Mucosa of descending colon (tissue), 3 donors: ENCODE measurements at regions not wholly inside any gene's neighbourhood (a gene's known extent, or its start where the extent isn't known, plus 50 kb on each side); places are given as distances from the start of the nearest gene placed in this dataset.

Experiments
- ATAC-seq: fragments of 200-7000 bp; cut with Tn5 transposase; one replicate; pipeline ENCODE4 v1.9.1; 2020; ENCODE audit warnings: mild to moderate bottlenecking, moderate library complexity
- DNase-seq, 3 donors: peaks; one replicate each; pipeline ENCODE4 v3.0.0-alpha.2; 2020
- H3K36me3 ChIP-seq: fragments of 200-600 bp; one replicate; pipeline ENCODE4 v1.8.0; 2021; ENCODE audit warnings: low read depth, mild to moderate bottlenecking
- H3K4me1 ChIP-seq: fragments of 200-600 bp; one replicate; pipeline ENCODE4 v1.8.0; 2021; ENCODE audit warnings: low read depth, mild to moderate bottlenecking
- H3K4me3 ChIP-seq: fragments of 200-600 bp; one replicate; pipeline ENCODE4 v1.8.0; 2021; ENCODE audit warnings: mild to moderate bottlenecking
- H3K9me3 ChIP-seq: fragments of 200-600 bp; one replicate; pipeline ENCODE4 v1.8.0; 2021; ENCODE audit warnings: mild to moderate bottlenecking
- intact Hi-C, 2 donors: fragments of 100-400 bp; cut with DNase I in 1 of 2; cut with micrococcal nuclease in 1 of 2; formaldehyde crosslinking; loops; one replicate each; pipeline versions ENCODE4 v1.11.0 to v1.11.1; 2022; cut with DNase I, micrococcal nuclease
- TF ChIP-seq, protein P1 (sequence below): fragments of 200-600 bp; IDR thresholded peaks from one replicate; pipeline ENCODE4 v1.8.0; 2022; ENCODE audit warnings: antibody characterized with exemption, mild to moderate bottlenecking
- donor health status: DM: no; HTN: no; CAD: no; lungs with moderate emphysema.
- donor health status: DM: no; HTN: no; CAD: no.
- donor health status: DM: no; HTN: yes; CAD: no.

DNA sequence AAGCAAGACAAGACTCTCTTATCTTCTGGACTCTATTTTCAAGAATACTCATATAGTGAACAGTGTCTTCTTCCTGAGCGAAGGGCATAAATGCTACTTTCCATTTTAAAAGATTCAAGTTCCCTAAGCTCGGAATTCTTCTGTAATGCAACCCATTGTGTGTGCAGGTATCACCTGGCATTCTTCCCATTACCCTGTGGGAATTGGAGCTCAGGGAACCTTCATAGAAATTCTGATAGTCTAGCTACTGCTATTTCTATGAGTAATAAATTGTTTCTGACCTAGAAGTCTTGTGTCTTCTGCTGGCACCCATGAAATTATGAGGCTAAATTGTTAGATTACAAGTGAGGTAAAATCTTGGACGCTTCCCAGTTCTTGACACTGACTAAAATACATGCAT, 324.1 kb upstream of the DIPK2B start:
- no peaks in the 10 kb centered on the region for H3K9me3 ChIP-seq
- H3K36me3 ChIP-seq, result no peaks in the 10 kb centered on the region
- TF ChIP-seq, protein P1, sequence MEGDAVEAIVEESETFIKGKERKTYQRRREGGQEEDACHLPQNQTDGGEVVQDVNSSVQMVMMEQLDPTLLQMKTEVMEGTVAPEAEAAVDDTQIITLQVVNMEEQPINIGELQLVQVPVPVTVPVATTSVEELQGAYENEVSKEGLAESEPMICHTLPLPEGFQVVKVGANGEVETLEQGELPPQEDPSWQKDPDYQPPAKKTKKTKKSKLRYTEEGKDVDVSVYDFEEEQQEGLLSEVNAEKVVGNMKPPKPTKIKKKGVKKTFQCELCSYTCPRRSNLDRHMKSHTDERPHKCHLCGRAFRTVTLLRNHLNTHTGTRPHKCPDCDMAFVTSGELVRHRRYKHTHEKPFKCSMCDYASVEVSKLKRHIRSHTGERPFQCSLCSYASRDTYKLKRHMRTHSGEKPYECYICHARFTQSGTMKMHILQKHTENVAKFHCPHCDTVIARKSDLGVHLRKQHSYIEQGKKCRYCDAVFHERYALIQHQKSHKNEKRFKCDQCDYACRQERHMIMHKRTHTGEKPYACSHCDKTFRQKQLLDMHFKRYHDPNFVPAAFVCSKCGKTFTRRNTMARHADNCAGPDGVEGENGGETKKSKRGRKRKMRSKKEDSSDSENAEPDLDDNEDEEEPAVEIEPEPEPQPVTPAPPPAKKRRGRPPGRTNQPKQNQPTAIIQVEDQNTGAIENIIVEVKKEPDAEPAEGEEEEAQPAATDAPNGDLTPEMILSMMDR, result no peak
- intact Hi-C loops, result no loop called here
- H3K4me1 ChIP-seq, result no peaks in the 10 kb centered on the region
- ATAC-seq, result no peak
- DNase-seq, result no peak
- no peak overlapping the region for H3K4me3 ChIP-seq

GRCh38 chrX:45524296-45524695, 323.6 kb upstream of the DIPK2B start:
- H3K9me3 ChIP-seq, result no peaks in the 10 kb centered on the region
- H3K4me3 ChIP-seq, result no peak overlapping the region
- DNase-seq (no peak), ATAC-seq (no peak)
- no peaks in the 10 kb centered on the region for H3K36me3 ChIP-seq
- H3K4me1 ChIP-seq, result no peaks in the 10 kb centered on the region
- TF ChIP-seq, protein P1, result no peak
- intact Hi-C loops, result no loop called here

DNA sequence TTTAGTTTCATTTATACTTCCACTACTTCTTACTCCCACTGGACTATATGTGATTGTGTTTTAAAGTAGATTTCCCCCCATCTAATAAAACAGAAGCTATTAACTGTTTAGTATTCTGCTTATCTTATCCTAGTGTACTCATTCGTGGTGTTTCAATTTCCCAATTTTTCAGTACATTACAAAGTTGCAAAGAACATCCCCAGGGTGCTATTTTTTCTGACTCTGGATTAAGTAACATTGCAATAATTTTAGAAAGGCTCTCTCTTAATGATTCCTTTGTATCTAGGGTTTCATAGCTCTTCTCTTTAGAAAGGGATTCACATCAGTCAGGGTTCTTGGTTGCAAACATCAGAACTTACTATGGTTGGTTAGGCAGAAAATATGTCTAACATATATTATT, 317.9 kb upstream of the DIPK2B start:
- intact Hi-C loops, result no loop called here
- H3K4me1 ChIP-seq, result no peaks in the 10 kb centered on the region

DNA sequence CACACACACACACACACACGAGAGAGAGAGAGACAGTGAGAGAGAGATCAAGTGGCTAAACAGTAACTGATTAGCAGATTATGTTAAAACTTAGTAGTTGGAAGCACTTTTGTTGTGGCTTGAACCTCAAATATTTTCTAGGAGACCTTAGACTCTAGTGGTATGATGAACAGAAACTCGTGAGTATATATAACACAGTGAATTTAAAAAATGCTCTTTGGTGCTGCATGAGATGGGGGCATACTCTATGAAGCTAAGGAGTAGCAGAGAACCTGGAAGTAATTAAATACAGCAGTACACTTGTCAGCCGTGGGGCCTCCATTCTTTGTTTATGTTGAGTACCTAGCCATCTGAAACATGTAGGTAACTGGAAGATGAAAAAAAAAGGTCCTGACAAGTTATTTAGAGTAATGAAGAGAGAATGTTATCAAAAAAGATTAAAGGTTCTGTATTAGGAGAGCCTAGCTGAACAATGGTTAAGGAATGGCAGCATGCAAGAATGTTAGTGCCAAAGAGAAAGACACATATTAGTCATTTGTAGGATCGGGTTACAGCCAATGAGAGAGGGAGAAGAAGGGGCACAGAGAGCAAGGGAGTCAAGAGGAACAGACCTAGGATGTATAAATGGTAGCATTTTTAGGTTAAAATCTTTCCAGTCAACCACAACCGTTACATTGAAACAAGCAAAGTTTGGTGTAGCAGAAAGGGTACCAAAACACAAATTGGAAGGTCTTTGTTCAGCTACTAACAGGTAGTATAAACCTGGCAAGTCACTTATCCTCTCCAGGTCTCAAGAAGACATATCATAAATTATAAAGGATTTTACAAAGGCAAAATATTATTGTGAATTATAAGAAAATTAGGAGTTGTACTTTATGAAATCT, 316.7 kb upstream of the DIPK2B start:
- TF ChIP-seq, protein P1, result no peak
- H3K4me1 ChIP-seq, result no peaks in the 10 kb centered on the region
- intact Hi-C loops, result no loop called here
- H3K36me3 ChIP-seq, result no peaks in the 10 kb centered on the region
- DNase-seq (no peak), ATAC-seq (no peak)
- H3K9me3 ChIP-seq, result no peaks in the 10 kb centered on the region
- no peak overlapping the region for H3K4me3 ChIP-seq

More for the DNA sequence above, 317.9 kb upstream of the DIPK2B start:
- ATAC-seq (no peak), DNase-seq (no peak)
- Histone ChIP-seq H3K9me3 (no peaks in the 10 kb centered on the region), H3K4me3 (no peak overlapping the region), H3K36me3 (no peaks in the 10 kb centered on the region)
- TF ChIP-seq, protein P1, result no peak

- ATAC-seq (peak; percentile 91), DNase-seq (peak; percentile 38 to 54 (median 44))
- TF ChIP-seq, protein P1, result no peak
- Histone ChIP-seq H3K9me3 (no peaks in the 10 kb centered on the region), H3K36me3 (no peaks in the 10 kb centered on the region), H3K4me3 (no peak overlapping the region), H3K4me1 (no peaks in the 10 kb centered on the region)
- intact Hi-C loops, result no loop called here
Observed at GRCh38 chrX:45515262-45516215, 314.9 kb upstream of the DIPK2B start.
